Smooth muscle cell (in vitro differentiated cells): ENCODE measurements at regions not wholly inside any gene's neighbourhood (a gene's known extent, or its start where the extent isn't known, plus 50 kb on each side); places are given as distances from the start of the nearest gene placed in this dataset.

ENCODE experiments used
- DNase-seq: peaks from one replicate; lab custom pipeline; 2025; ENCODE audit not compliant: unreplicated experiment; lab: John Stamatoyannopoulos, UW
- H2AFZ ChIP-seq: fragments of 200-600 bp; sonication (generic); 2 replicates; pipeline ENCODE4 v1.6.0; 2016; ENCODE audit warnings: antibody characterized with exemption, low read depth, mild to moderate bottlenecking
- H3F3A ChIP-seq: fragments of 200-600 bp; sonication (generic); 2 replicates; pipeline ENCODE4 v1.6.0; 2017; ENCODE audit warnings: antibody characterized with exemption, low read depth
- H3K27ac ChIP-seq: fragments of 200-600 bp; sonication (generic); 2 replicates; pipeline ENCODE4 v1.5.1; 2016; ENCODE audit warnings: low read depth, mild to moderate bottlenecking
- H3K27me3 ChIP-seq: fragments of 200-600 bp; sonication (generic); 2 replicates; pipeline ENCODE4 v1.6.1; 2016; ENCODE audit warnings: low read depth, mild to moderate bottlenecking
- H3K36me3 ChIP-seq: fragments of 200-600 bp; sonication (generic); 2 replicates; pipeline ENCODE4 v1.5.1; 2016; ENCODE audit warnings: low read depth
- H3K4me1 ChIP-seq: fragments of 200-600 bp; sonication (generic); 2 replicates; pipeline ENCODE4 v1.5.1; 2016; ENCODE audit warnings: low read depth
- H3K4me2 ChIP-seq: fragments of 200-600 bp; sonication (generic); 2 replicates; pipeline ENCODE4 v1.6.0; 2016; ENCODE audit warnings: mild to moderate bottlenecking
- H3K4me3 ChIP-seq: fragments of 200-600 bp; sonication (generic); 2 replicates; pipeline ENCODE4 v1.5.1; 2016; ENCODE audit warnings: mild to moderate bottlenecking
- H3K79me2 ChIP-seq: fragments of 200-600 bp; sonication (generic); 2 replicates; pipeline ENCODE4 v1.6.0; 2016; ENCODE audit warnings: low read depth, mild to moderate bottlenecking
- H3K9ac ChIP-seq: fragments of 200-600 bp; sonication (generic); 2 replicates; pipeline ENCODE4 v1.6.0; 2016; ENCODE audit warnings: low read depth
- H3K9me3 ChIP-seq: fragments of 200-600 bp; sonication (generic); replicated peaks from 2 replicates; pipeline ENCODE4 v1.5.1; 2016; ENCODE audit warnings: low read depth
- H4K20me1 ChIP-seq: fragments of 200-600 bp; sonication (generic); 2 replicates; pipeline ENCODE4 v1.6.0; 2016; ENCODE audit warnings: low read depth
- WGBS: methylation state at CpG from one replicate; pipeline ENCODE4 v1.1.7; 2016; ENCODE audit warnings: low lambda C conversion rate; 5-methylcytosine and 5-hydroxymethylcytosine counted together
- TF ChIP-seq, protein P1 (sequence below): fragments of 200-600 bp; sonication (generic); IDR thresholded peaks from 2 replicates; pipeline ENCODE4 v1.5.1; 2017; ENCODE audit warnings: borderline replicate concordance, mild to moderate bottlenecking, antibody characterized with exemption; ENCODE audit not compliant: insufficient read depth, poor library complexity, severe bottlenecking

DNA sequence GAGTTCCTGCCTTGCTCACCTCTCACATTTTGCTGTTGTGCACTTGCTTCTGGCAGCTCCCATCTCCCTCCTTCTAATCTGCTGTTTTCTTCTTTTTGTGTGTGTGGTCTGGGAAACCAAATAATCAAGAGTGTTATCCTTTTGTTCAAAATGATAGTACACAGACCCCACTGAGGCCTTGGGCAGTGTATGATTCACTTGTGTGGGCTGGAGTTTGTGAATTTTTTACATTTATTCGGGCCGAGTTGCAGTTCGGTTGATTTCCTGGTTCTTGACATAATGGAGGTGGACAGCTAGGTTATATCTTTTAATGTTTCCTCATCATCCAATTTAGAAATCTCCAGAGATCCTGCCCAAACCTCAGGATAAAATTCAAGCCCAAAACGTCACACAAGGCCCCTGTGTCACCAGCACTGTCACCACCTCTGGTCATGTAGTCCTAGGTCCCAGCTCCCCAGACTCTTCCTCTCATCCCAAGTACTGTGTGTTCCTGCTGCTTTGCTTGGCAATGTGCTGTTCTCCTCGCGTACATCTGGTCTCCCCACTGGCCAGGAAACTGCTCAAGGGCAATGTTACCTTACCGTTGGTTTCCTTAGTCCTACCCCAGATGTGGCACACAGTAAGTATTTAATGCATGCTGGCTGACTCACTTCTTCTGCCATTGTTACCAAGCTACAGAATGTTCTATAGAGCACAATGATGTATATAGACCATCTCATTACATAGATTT is 55.7 kb upstream of the PHACTR2 start:
- no peak overlapping the region for H3K4me3 ChIP-seq
- peak overlapping the region; percentile 20 for H3K4me2 ChIP-seq
- H3K4me1 ChIP-seq, result peaks cover 9% of the 10 kb centered on the region
- WGBS, result 53% methylated on average over 7 of the region's 7 CpGs
- H3K27me3 ChIP-seq, result no peaks in the 10 kb centered on the region
- TF ChIP-seq, protein P1, sequence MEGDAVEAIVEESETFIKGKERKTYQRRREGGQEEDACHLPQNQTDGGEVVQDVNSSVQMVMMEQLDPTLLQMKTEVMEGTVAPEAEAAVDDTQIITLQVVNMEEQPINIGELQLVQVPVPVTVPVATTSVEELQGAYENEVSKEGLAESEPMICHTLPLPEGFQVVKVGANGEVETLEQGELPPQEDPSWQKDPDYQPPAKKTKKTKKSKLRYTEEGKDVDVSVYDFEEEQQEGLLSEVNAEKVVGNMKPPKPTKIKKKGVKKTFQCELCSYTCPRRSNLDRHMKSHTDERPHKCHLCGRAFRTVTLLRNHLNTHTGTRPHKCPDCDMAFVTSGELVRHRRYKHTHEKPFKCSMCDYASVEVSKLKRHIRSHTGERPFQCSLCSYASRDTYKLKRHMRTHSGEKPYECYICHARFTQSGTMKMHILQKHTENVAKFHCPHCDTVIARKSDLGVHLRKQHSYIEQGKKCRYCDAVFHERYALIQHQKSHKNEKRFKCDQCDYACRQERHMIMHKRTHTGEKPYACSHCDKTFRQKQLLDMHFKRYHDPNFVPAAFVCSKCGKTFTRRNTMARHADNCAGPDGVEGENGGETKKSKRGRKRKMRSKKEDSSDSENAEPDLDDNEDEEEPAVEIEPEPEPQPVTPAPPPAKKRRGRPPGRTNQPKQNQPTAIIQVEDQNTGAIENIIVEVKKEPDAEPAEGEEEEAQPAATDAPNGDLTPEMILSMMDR, result no peak
- H3K36me3 ChIP-seq, result no peaks in the 10 kb centered on the region
- no peaks in the 10 kb centered on the region for H4K20me1 ChIP-seq
- no peaks in the 10 kb centered on the region for H3K9me3 ChIP-seq
- no peaks in the 10 kb centered on the region for H3F3A ChIP-seq
- peak overlapping the region; percentile 6 for H3K27ac ChIP-seq
- no peaks in the 10 kb centered on the region for H3K79me2 ChIP-seq
- H2AFZ ChIP-seq, result peak overlapping the region; percentile 71
- DNase-seq, result no peak
- no peak overlapping the region for H3K9ac ChIP-seq

DNA sequence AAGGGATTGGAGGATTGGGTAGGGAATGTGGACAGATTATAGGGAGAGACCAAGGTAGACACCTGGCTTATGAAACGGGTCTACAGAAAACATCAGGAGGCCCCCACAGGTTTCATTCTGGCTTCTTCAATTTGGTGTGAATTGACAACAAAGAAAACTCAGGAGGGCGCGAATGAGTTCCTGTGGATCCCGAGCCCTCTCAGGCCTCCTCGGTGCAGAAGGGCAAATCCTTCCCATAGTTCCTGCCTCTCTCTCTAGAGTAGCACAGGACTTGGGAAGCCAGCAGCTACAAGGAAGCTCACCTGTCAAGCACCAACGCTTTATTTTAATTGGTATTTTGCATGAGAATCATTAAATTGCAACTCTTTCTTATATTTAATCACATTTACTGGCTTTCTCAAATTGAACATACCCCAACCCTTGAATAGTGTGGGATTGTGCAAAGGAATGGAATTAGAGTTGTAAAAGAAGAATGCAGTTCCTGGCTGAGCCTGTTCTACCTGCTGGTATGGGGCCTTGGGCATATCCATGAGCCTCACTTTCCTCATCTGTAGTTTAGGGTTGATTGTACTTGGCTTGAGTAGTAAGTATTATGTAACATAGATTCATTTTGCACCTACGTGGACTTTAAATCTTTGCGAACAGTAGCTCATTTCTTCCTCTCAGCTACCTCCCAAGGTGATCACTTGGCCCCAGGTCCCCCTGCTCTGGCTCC is 56.4 kb upstream of the PHACTR2 start:
- TF ChIP-seq, protein P1, result no peak
- no peaks in the 10 kb centered on the region for H3K27me3 ChIP-seq
- 91% methylated on average over 8 of the region's 8 CpGs for WGBS
- DNase-seq, result no peak
- H4K20me1 ChIP-seq, result no peaks in the 10 kb centered on the region
- peaks cover 9% of the 10 kb centered on the region for H3K4me1 ChIP-seq
- H3K27ac ChIP-seq, result peak overlapping the region; percentile 6
- H3K9ac ChIP-seq, result no peak overlapping the region
- no peaks in the 10 kb centered on the region for H3F3A ChIP-seq
- H3K4me3 ChIP-seq, result no peak overlapping the region
- H2AFZ ChIP-seq, result no peak overlapping the region
- H3K9me3 ChIP-seq, result no peaks in the 10 kb centered on the region
- H3K79me2 ChIP-seq, result no peaks in the 10 kb centered on the region
- no peaks in the 10 kb centered on the region for H3K36me3 ChIP-seq
- peak overlapping the region; percentile 20 for H3K4me2 ChIP-seq

DNA sequence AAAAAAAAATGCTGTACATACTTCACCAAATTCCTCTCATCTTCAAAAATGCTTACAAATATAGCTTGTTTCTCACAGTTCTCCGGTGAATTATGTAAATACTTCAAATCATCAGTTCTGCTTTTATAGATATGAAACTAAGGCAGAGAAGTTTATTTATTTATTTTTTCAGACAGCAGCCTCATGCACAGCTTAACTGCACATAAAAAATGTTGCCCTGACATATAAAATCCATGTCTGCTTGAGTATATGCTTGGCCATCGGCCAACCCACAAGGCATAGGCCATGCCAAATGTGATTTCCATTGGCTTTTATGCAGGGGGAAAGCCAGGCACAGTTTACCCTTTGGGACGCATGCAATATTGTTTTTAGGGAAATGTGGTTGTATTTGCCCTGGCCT is 57.3 kb upstream of the PHACTR2 start:
- H3K4me1 ChIP-seq, result peaks cover 9% of the 10 kb centered on the region
- WGBS, result 45% methylated on average over 3 of the region's 3 CpGs
- TF ChIP-seq, protein P1, result no peak
- H4K20me1 ChIP-seq, result no peaks in the 10 kb centered on the region
- DNase-seq, result no peak
- H3K27ac ChIP-seq, result peak overlapping the region; percentile 2
- H3K36me3 ChIP-seq, result no peaks in the 10 kb centered on the region
- H3K4me3 ChIP-seq, result peak overlapping the region; percentile 5
- no peak overlapping the region for H2AFZ ChIP-seq
- H3K27me3 ChIP-seq, result no peaks in the 10 kb centered on the region
- H3K9ac ChIP-seq, result no peak overlapping the region
- no peaks in the 10 kb centered on the region for H3K79me2 ChIP-seq
- peak overlapping the region; percentile 24 for H3K4me2 ChIP-seq
- no peaks in the 10 kb centered on the region for H3F3A ChIP-seq
- H3K9me3 ChIP-seq, result no peaks in the 10 kb centered on the region
